ENCODE measurements at regions not wholly inside any gene's neighbourhood (a gene's known extent, or its start where the extent isn't known, plus 50 kb on each side); places are given as distances from the start of the nearest gene placed in this dataset.

DNA sequence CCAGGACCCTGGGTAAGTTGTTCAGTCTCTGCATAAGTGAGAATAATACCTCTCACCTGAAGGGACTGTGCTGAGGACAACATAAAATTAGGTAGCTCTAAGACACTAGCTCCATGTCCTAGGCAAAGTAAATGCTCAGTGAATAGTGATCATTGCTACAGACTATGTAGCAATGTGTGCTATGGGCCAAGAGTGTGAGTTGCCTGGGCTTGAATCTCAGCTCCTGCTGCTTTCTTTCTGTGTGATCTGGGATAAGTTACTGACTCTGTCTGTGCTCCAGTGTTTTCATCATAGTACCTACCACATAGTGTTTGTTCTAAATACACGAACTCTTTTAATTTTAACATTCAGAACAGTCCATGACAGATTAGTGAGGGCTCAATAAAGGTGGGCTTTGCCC, 81.1 kb upstream of the MFGE8 start:
- no peak for TF ChIP-seq CTCF (IDR thresholded peaks at IDR 0.05 in 2 of 3, conservative IDR thresholded peaks at IDR 0.05 in 1 of 3; ENCODE audit: insufficient read depth in 2 of 3, low read depth in 1 of 3, low read length in 3 of 3)
- no peak for TF ChIP-seq KAT2B (IDR thresholded peaks at IDR 0.05; ENCODE audit: low read depth, low read length)
- no peak for TF ChIP-seq ZNF384 (IDR thresholded peaks at IDR 0.05; ENCODE audit: low read depth, low read length)
- TF ChIP-seq BRF2 (IDR thresholded peaks at IDR 0.05; ENCODE audit: borderline replicate concordance, insufficient read depth, insufficient read length): no peak
- no peak for TF ChIP-seq ZNF707 (CRISPR knock-in tag; conservative IDR thresholded peaks at IDR 0.05)
- TF ChIP-seq, protein P1, sequence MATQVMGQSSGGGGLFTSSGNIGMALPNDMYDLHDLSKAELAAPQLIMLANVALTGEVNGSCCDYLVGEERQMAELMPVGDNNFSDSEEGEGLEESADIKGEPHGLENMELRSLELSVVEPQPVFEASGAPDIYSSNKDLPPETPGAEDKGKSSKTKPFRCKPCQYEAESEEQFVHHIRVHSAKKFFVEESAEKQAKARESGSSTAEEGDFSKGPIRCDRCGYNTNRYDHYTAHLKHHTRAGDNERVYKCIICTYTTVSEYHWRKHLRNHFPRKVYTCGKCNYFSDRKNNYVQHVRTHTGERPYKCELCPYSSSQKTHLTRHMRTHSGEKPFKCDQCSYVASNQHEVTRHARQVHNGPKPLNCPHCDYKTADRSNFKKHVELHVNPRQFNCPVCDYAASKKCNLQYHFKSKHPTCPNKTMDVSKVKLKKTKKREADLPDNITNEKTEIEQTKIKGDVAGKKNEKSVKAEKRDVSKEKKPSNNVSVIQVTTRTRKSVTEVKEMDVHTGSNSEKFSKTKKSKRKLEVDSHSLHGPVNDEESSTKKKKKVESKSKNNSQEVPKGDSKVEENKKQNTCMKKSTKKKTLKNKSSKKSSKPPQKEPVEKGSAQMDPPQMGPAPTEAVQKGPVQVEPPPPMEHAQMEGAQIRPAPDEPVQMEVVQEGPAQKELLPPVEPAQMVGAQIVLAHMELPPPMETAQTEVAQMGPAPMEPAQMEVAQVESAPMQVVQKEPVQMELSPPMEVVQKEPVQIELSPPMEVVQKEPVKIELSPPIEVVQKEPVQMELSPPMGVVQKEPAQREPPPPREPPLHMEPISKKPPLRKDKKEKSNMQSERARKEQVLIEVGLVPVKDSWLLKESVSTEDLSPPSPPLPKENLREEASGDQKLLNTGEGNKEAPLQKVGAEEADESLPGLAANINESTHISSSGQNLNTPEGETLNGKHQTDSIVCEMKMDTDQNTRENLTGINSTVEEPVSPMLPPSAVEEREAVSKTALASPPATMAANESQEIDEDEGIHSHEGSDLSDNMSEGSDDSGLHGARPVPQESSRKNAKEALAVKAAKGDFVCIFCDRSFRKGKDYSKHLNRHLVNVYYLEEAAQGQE (IDR thresholded peaks at IDR 0.05; ENCODE audit: borderline replicate concordance): no peak
- TF ChIP-seq, protein P1 (CRISPR knock-in tag; IDR thresholded peaks at IDR 0.05; ENCODE audit: low read depth): no peak

Measured in K562 (cell line).